NCI-H345 treated with DMSO at 0.1 percent for 48 hours (cell line): ENCODE measurements at regions not wholly inside any gene's neighbourhood (a gene's known extent, or its start where the extent isn't known, plus 50 kb on each side); places are given as distances from the start of the nearest gene placed in this dataset.
"Not testable (repeated sequence)": the region's sequence is repeated elsewhere in the genome, so short reads cannot be mapped to it uniquely, and the experiment has no call there.

Experiments
- DNase-seq: peaks from one replicate; lab custom pipeline; 2025; ENCODE audit not compliant: unreplicated experiment; lab: John Stamatoyannopoulos, UW

DNA sequence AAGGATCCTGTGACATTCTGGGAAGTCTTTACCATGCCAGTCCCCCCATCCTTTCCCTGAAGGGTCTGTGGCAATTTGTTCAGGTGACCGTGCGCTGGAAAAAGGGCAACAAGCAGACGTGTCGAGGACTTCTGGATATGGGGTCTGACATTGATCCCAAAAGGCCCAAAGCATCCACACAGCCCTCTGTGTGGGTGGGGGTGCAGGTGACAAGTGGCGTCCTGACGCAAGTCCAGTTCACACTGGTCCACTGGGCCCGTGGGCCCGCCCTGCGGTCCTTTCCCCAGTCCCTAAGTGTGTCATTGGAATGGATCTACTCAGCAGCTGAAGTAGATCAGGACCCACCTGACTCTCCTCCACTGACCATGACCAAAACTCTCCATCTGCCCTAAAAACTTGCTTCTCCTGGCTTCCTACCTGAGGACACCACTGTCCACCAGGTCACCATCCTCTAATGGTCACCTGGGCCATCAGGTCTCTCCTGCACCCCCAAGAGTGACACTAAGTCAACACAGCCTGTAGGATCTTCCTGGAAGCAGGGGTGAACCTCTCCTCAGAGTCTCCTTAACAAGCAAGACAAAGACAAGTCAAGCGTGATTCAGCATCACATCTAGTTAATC, 85.6 kb upstream of the SLC66A3 start:
- DNase-seq: no peak

DNA sequence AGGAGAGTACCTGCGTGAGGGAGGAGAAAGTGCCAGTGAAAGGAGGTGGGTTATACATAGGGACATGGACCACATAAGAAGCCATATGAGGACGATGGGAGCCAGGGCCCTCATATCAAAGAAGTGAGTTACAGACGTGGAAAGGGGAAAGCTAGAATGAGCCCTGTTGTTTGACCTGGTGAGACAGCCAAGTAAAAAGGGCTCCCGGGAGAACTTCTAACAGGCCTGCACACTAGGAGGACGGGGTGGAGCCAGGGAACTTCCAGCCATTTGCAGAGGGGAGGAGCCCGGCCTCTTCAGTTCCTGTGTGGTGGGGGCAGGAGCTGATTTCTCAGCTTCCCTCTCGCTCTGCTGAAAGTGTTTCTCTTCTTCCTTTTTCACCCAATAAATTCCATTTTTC, 84.1 kb upstream of the SLC66A3 start:
- DNase-seq: no peak

DNA sequence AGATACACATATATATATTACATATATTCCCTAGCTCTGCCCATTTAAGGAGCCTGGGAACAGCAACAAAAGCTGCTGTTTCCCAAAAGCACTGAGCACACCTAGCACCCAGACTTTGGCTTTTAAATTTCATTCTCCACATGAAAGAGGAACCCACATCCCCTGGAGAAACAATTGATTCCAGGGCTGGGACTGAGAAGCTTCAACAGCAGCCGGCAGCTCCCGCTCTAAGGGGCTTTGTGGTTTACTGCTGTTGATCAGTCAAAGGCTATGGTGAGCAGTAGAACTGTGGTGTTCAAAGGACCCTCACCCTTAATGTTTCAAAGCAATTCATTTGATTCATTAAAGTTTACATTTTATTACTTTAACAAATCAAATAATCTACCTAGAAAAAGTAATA, 83.3 kb upstream of the SLC66A3 start:
- DNase-seq: no peak

DNA sequence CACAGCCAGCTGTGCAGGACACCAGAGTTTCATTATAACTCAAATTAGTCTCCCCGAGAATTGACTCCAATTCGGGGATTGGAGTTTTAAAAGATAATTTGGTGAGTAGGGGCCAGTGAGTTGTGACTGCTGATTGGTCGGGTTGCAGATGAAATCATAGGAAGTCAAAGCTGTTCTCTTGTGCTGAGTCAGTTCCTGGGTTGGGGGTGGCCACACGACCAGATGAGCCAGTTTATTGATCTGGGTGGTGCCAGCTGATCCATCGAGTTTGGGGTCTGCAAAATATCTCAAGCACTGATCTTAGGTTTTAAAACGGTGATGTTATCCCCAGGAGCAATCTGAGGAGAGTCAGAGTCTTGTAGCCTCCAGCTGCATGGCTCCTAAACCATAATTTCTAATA, 82.7 kb upstream of the SLC66A3 start:
- DNase-seq: no peak

GRCh38 chr2:11073251-11073650, 82.0 kb upstream of the SLC66A3 start:
- no peak for DNase-seq

DNA sequence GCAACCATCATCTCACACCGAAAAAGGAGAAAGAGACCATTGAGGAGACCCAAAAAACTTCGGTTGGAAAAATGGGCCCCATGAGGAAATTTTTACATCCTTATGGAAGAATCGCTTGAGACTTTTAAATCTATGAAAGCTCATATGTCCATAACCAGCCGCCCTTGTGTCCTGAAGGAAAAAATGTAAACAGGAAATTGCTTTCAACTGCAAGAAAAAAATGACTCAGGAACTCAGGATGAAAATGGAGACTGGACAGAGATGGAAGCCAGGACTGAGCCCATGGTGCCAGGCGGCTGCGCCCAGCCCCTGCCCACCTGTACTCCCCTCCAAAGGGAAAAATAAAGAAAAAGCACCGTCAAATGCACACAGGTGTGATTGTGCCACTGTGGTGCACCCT, 81.5 kb upstream of the SLC66A3 start:
- no peak for DNase-seq

GRCh38 chr2:11074246-11074820, 80.9 kb upstream of the SLC66A3 start:
- no peak for DNase-seq

- DNase-seq: no peak
These were observed 80.0 kb upstream of the SLC66A3 start for GRCh38 chr2:11075221-11075620.

- DNase-seq: no peak
These were observed 77.9 kb upstream of the SLC66A3 start for GRCh38 chr2:11077411-11077810.

- DNase-seq: no peak
These were observed 76.0 kb upstream of the SLC66A3 start for GRCh38 chr2:11079136-11079824.

- no peak for DNase-seq
These were observed 74.8 kb upstream of the SLC66A3 start for GRCh38 chr2:11080253-11081115.

DNA sequence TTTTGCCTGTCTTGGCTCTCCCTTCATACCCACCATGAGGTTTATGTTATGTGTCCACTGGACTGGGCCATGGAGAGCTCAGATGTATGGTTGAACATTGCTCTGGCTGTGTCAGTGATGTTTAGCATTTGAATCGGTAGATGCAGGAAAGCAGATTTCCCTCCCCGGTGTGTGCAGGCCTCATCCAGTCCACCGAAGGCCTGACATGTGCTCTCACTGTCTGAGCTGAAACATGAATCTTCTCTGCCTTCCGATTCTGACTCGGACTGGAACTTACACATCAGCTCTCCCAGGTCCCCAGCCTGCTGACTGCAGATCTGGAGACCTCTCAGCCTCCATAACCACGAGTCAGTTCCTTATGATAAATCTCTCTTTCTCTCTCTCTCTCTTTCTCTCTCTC, 72.4 kb upstream of the SLC66A3 start:
- no peak for DNase-seq

DNA sequence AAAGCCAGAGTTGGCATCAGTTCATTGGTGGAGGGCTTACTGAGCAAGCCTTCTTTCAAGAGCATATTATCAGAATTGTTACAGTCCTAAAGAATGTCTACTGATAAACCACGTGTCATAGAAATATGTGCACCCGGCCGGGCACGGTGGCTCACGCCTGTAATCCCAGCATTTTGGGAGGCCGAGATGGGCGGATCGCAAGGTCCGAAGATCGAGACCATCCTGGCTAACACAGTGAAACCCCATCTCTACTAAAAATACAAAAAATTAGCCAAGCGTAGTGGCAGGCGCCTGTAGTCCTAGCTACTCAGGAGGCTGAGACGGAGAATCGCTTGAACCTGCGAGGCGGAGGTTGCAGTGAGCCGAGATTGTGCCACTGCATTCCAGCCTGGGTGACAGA, 66.4 kb upstream of the SLC66A3 start:
- not testable (repeated sequence) for DNase-seq

DNA sequence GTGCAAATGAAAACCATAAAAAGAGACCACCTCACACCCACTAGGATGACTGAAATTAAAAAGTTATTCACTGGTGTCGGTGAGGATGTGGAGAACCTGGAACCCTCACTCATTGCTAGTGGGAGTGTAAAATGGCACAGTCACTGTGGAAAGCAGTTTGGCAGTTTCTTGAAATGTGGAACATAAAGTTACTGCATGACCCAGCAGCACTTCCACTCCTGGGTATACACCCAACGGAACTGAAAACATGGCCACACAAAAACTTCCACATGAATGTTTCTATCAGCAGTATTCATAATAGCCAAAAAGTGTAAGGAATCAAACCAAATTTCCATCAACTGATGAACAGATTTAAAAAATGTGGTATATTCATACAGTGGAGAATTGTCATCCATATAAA, 65.1 kb upstream of the SLC66A3 start:
- no peak for DNase-seq

DNA sequence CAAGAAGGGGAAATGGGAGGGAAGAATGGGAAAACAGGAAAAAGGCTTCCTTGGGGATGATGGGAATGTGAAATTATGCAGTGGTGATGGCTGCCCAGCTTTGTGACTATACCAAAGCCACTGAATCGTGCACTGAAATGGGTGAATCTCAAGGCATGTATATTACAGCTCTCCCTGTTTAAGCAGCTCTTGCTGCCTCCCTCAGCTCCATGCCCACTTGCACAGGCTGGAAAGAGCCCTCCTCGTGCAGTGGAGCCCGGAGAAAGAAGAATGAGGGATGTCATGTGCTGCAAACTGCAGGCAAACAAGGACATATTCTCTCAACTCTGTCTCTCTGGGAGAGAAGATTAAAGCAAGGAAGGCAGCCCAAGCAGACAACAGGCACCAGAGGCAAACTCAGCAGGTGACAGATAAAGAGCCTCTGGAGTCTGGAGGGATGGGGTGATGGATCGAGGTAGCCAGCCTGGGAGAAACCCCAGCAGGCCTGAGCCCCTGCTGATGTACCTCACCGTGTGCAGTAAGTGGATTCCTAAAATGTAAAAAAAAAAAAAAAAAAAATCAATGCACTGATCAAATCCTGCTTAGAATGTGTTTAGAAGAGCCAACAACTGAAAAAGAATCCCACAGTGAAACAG, 62.4 kb upstream of the SLC66A3 start:
- DNase-seq: no peak

DNA sequence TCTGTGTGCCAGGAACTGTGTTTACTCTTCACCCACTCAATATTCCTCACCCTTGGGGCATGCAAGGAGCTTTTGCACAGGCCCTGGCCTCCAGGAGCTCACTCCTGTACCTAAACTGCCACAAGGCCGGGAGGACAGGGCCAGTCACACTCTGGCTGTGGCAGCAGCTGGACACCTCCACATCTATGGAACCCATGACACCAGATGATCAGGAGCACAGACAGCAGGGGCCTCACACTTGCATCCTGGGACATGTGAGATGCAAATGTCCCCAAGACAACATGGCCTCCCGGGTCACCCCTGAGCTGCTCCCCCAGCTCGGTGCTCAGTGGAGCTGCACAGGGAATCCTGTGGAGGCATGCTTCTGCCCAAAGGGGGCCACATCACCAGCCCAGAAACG, 61.8 kb upstream of the SLC66A3 start:
- no peak for DNase-seq

- DNase-seq: no peak
These were observed 61.1 kb upstream of the SLC66A3 start for GRCh38 chr2:11094021-11094810.

DNA sequence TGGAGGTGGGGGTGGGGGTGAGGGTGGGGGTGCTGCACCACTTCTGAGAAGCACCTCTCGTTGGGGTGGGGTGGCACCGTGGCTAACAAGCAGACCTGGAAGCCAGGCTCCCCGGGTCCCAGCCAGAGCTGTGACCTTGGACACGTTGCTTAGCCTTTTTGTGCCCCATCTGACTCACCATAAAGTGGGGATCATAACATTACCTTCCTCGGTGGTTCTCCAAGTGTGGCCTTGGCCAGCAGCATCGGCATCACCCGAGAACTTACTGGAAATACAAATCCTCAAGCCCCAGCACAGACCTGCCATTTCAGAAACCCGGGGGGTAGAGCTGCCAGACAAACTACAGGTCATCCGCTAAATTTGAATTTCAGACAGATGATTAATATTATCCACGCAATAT, 58.7 kb upstream of the SLC66A3 start:
- no peak for DNase-seq

- DNase-seq: no peak
These were observed 58.1 kb upstream of the SLC66A3 start for GRCh38 chr2:11097038-11097720.

GRCh38 chr2:11097854-11098387, 57.3 kb upstream of the SLC66A3 start:
- DNase-seq: no peak
